ENCODE measurements at regions not wholly inside any gene's neighbourhood (a gene's known extent, or its start where the extent isn't known, plus 50 kb on each side); places are given as distances from the start of the nearest gene placed in this dataset.

GRCh38 chr6:147133669-147134068 is 70.5 kb upstream of the STXBP5 start:
- no peaks in the 10 kb centered on the region for H3K27me3 ChIP-seq (ENCODE audit: control insufficient read depth in 2 of 2, insufficient read depth in 2 of 2, low read length in 2 of 2)
- H3K4me3 ChIP-seq (replicated peaks in 1 of 3; ENCODE audit: low read depth in 2 of 3, low read length in 3 of 3): no peak overlapping the region
- Mint-ChIP-seq H3K9me3 (peaks cover 0 to 2% (median 0%) of the 10 kb centered on the region in 7 donors), H3K4me3 (no peak overlapping the region), H3K4me1 (peaks cover 7% of the 10 kb centered on the region), H3K36me3 (no peaks in the 10 kb centered on the region), H3K27me3 (ENCODE audit: low read depth in 3 of 3) (peaks cover 1 to 2% (median 2%) of the 10 kb centered on the region in 3 donors), H3K27ac (no peak overlapping the region)
- no peaks in the 10 kb centered on the region for H3K9me3 ChIP-seq (replicated peaks in 1 of 2; ENCODE audit: control insufficient read depth in 1 of 2, insufficient read depth in 1 of 2, low read length in 2 of 2)
- no peaks in the 10 kb centered on the region for H3K36me3 ChIP-seq (replicated peaks in 1 of 2; ENCODE audit: control insufficient read depth in 1 of 2, insufficient read depth in 2 of 2, low read length in 2 of 2)
- H3K4me2 ChIP-seq (replicated peaks; ENCODE audit: extremely low read depth, low read length, poor library complexity, severe bottlenecking): no peak overlapping the region
- no peak for TF ChIP-seq CTCF (IDR thresholded peaks at IDR 0.05)
- no peak overlapping the region for H3K27ac ChIP-seq (ENCODE audit: low read depth in 1 of 2, low read length in 2 of 2)
- H2AFZ ChIP-seq (ENCODE audit: insufficient read depth, low read depth, low read length, poor library complexity, severe bottlenecking): no peak overlapping the region
- no peak overlapping the region for H3K9ac ChIP-seq (ENCODE audit: insufficient read depth, low read length, poor library complexity, severe bottlenecking)
- H3K79me2 ChIP-seq (ENCODE audit: insufficient read depth, low read length): no peaks in the 10 kb centered on the region
- no peaks in the 10 kb centered on the region for H3K4me1 ChIP-seq (ENCODE audit: control insufficient read depth in 1 of 2, insufficient read depth in 2 of 2, low read length in 2 of 2)
- intact Hi-C loops (cut with micrococcal nuclease): no loop called here
- no CpG with 5 or more reads among the region's 4 CpGs for WGBS (ENCODE audit: insufficient coverage)
- DNase-seq: no peak
- no peaks in the 10 kb centered on the region for H4K20me1 ChIP-seq (ENCODE audit: insufficient read depth, low read length)

GRCh38 chr6:147135211-147135681 is 69.0 kb upstream of the STXBP5 start:
- Mint-ChIP-seq H3K4me1 (peaks cover 7% of the 10 kb centered on the region), H3K36me3 (no peaks in the 10 kb centered on the region), H3K27ac (no peak overlapping the region), H3K27me3 (ENCODE audit: low read depth in 3 of 3) (peaks cover 0 to 2% (median 1%) of the 10 kb centered on the region in 3 donors), H3K9me3 (peaks cover 0 to 2% (median 0%) of the 10 kb centered on the region in 7 donors), H3K4me3 (no peak overlapping the region)
- Histone ChIP-seq H3K9ac (ENCODE audit: insufficient read depth, low read length, poor library complexity, severe bottlenecking) (no peak overlapping the region), H3K4me1 (ENCODE audit: control insufficient read depth in 1 of 2, insufficient read depth in 2 of 2, low read length in 2 of 2) (no peaks in the 10 kb centered on the region), H3K36me3 (replicated peaks in 1 of 2; ENCODE audit: control insufficient read depth in 1 of 2, insufficient read depth in 2 of 2, low read length in 2 of 2) (no peaks in the 10 kb centered on the region), H3K79me2 (ENCODE audit: insufficient read depth, low read length) (no peaks in the 10 kb centered on the region), H4K20me1 (ENCODE audit: insufficient read depth, low read length) (no peaks in the 10 kb centered on the region), H3K9me3 (replicated peaks in 1 of 2; ENCODE audit: control insufficient read depth in 1 of 2, insufficient read depth in 1 of 2, low read length in 2 of 2) (no peaks in the 10 kb centered on the region), H3K4me3 (replicated peaks in 1 of 3; ENCODE audit: low read depth in 2 of 3, low read length in 3 of 3) (no peak overlapping the region), H3K27me3 (ENCODE audit: control insufficient read depth in 2 of 2, insufficient read depth in 2 of 2, low read length in 2 of 2) (no peaks in the 10 kb centered on the region), H3K4me2 (replicated peaks; ENCODE audit: extremely low read depth, low read length, poor library complexity, severe bottlenecking) (no peak overlapping the region), H3K27ac (ENCODE audit: low read depth in 1 of 2, low read length in 2 of 2) (no peak overlapping the region), H2AFZ (ENCODE audit: insufficient read depth, low read depth, low read length, poor library complexity, severe bottlenecking) (no peak overlapping the region)
- DNase-seq: peak; percentile 3 to 32 (median 11)
- no peak for TF ChIP-seq CTCF (IDR thresholded peaks at IDR 0.05)
- WGBS (ENCODE audit: insufficient coverage): 9% methylated on average over 2 of the region's 2 CpGs
- intact Hi-C loops (cut with micrococcal nuclease): no loop called here
